B cell (primary cell): ENCODE measurements at regions not wholly inside any gene's neighbourhood (a gene's known extent, or its start where the extent isn't known, plus 50 kb on each side); places are given as distances from the start of the nearest gene placed in this dataset.

Source experiments
- ATAC-seq: fragments of 200-7000 bp; cut with Tn5 transposase; one replicate; pipeline ENCODE4 v1.10.0; 2021; ENCODE audit warnings: low read depth, mild to moderate bottlenecking, moderate number of reproducible peaks, moderate library complexity
- CTCF ChIA-PET: fragments of 350-600 bp; sonication (Branson Sonifier 250); formaldehyde crosslinking; loops from one replicate; lab custom pipeline; 2021; ENCODE audit warnings: antibody characterized with exemption, inconsistent platforms; lab: Charles Lee
- POLR2A ChIA-PET: fragments of 350-600 bp; sonication (Branson Sonifier 250); formaldehyde crosslinking; loops from one replicate; lab custom pipeline; 2021; ENCODE audit warnings: antibody characterized with exemption; lab: Charles Lee
- DNase-seq: peaks from one replicate; pipeline ENCODE4 v3.0.0; 2013
- H2AFZ ChIP-seq: 2 replicates; pipeline ENCODE4 v1.6.1; 2012; ENCODE audit warnings: mild to moderate bottlenecking, low read depth, low read length; ENCODE audit not compliant: insufficient read depth, poor library complexity, severe bottlenecking
- H3K27ac ChIP-seq, 2 donors: 1 replicate in 1 of 2; 2 replicates in 1 of 2; pipeline ENCODE4 v1.5.1; 2012 to 2013; ENCODE audit warnings: low read length in 2 of 2, mild to moderate bottlenecking in 2 of 2, moderate library complexity in 1 of 2
- H3K27me3 ChIP-seq, 4 experiments: fragments of 200-600 bp in 1 of 4; sonication (generic) in 1 of 4; replicated peaks in 1 of 4; 1 replicate in 2 of 4; 2 replicates in 2 of 4; pipeline versions ENCODE4 v1.6.1 to v1.7.0; 2013 to 2016; ENCODE audit warnings: low read length in 3 of 4, mild to moderate bottlenecking in 2 of 4, mixed read lengths in 1 of 4, moderate library complexity in 1 of 4; ENCODE audit not compliant: insufficient read depth in 4 of 4, control insufficient read depth in 3 of 4; ENCODE audit errors: control extremely low read depth in 1 of 4
- H3K36me3 ChIP-seq, 2 experiments: replicated peaks in 1 of 2; 1 replicate in 1 of 2; 2 replicates in 1 of 2; pipeline versions ENCODE4 v1.6.1 to v1.7.1; 2013; ENCODE audit warnings: low read length in 1 of 2; ENCODE audit not compliant: insufficient read depth in 2 of 2, control insufficient read depth in 1 of 2; ENCODE audit errors: control extremely low read depth in 1 of 2, extremely low read depth in 1 of 2
- H3K4me1 ChIP-seq, 2 donors: fragments of 200-600 bp in 1 of 2; sonication (generic) in 1 of 2; 1 replicate in 1 of 2; 2 replicates in 1 of 2; pipeline versions ENCODE4 v1.5.1 to v1.6.1; 2013 to 2017; ENCODE audit warnings: low read length in 2 of 2; ENCODE audit not compliant: control insufficient read depth in 2 of 2, insufficient read depth in 2 of 2
- H3K4me2 ChIP-seq: replicated peaks from 2 replicates; pipeline ENCODE3; 2012; ENCODE audit warnings: mild to moderate bottlenecking, low read depth, low read length; ENCODE audit not compliant: poor library complexity, severe bottlenecking
- H3K4me3 ChIP-seq, 5 experiments: fragments of 200-600 bp in 1 of 5; sonication (generic) in 1 of 5; 1 replicate in 3 of 5; 2 replicates in 2 of 5; pipeline versions ENCODE4 v1.5.1 to v1.7.0; 2011 to 2016; ENCODE audit warnings: low read length in 4 of 5, mild to moderate bottlenecking in 4 of 5, low read depth in 2 of 5, control low read depth in 1 of 5, moderate library complexity in 1 of 5; ENCODE audit not compliant: insufficient read depth in 1 of 5; ENCODE audit errors: control extremely low read depth in 1 of 5, extremely low read depth in 1 of 5
- H3K79me2 ChIP-seq: fragments of 200-600 bp; sonication (generic); one replicate; pipeline ENCODE4 v1.6.0; 2016; ENCODE audit warnings: low read length; ENCODE audit not compliant: control insufficient read depth, insufficient read depth
- H3K9ac ChIP-seq: fragments of 200-600 bp; sonication (generic); 2 replicates; pipeline ENCODE4 v1.6.1; 2017; ENCODE audit warnings: mild to moderate bottlenecking, low read length, moderate library complexity
- H3K9me3 ChIP-seq, 3 donors: one replicate each; pipeline versions ENCODE4 v1.6.1 to v1.7.1; 2013; ENCODE audit warnings: low read length in 2 of 3; ENCODE audit not compliant: control insufficient read depth in 2 of 3, insufficient read depth in 1 of 3; ENCODE audit errors: control extremely low read depth in 1 of 3
- H4K20me1 ChIP-seq: 2 replicates; pipeline ENCODE4 v1.6.0; 2012; ENCODE audit warnings: mild to moderate bottlenecking, low read length; ENCODE audit not compliant: insufficient read depth, control insufficient read depth, poor library complexity, severe bottlenecking
- H3K27ac Mint-ChIP-seq: one replicate; pipeline ENCODE4 v1.8.0; 2021; ENCODE audit warnings: mixed read lengths
- H3K27me3 Mint-ChIP-seq: one replicate; pipeline ENCODE4 v1.8.0; 2021; ENCODE audit warnings: mixed read lengths
- H3K4me1 Mint-ChIP-seq: one replicate; pipeline ENCODE4 v1.8.0; 2021; ENCODE audit warnings: mixed read lengths
- H3K4me3 Mint-ChIP-seq: one replicate; pipeline ENCODE4 v1.8.0; 2021; ENCODE audit warnings: mixed read lengths
- H3K9me3 Mint-ChIP-seq: one replicate; pipeline ENCODE4 v1.8.0; 2022; ENCODE audit warnings: mixed read lengths; ENCODE audit not compliant: insufficient read depth
- CTCF ChIP-seq: fragments of 200-600 bp; IDR thresholded peaks from one replicate; pipeline ENCODE4 v1.8.0; 2022; ENCODE audit warnings: antibody characterized with exemption, mild to moderate bottlenecking
- EZH2 ChIP-seq: IDR thresholded peaks from 2 replicates; pipeline ENCODE4 v1.6.1; 2012; ENCODE audit warnings: borderline replicate concordance, low read depth, mild to moderate bottlenecking, moderate library complexity, low read length; ENCODE audit not compliant: insufficient read depth, poor library complexity, severe bottlenecking
- WGBS: methylation state at CpG from one replicate; pipeline ENCODE4 v1.1.5; 2013; ENCODE audit warnings: missing lambda C conversion rate; ENCODE audit not compliant: insufficient coverage; 5-methylcytosine and 5-hydroxymethylcytosine counted together
- intact Hi-C: fragments of 100-400 bp; cut with micrococcal nuclease; formaldehyde crosslinking; loops from one replicate; pipeline ENCODE4 v1.10.0; 2022

DNA sequence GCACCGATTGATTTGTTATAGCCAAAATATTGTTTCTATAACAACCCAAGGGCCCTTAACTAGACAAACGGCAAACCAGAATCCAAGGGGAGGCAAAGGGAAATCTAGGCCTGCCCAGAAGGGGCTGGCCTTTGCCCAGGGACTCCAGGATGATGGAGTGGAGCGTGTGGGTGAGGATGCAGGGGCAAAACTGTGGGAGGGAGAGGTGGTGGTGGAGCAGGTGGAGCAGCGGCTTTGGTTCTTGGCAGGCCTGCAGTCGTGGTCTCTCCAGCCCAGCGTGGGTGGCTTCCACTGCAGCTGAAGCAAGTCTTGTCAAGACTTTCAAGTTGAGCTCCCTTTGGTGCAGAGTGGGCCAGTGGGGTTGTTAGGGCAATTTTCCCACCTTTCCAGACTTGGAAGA, 98.6 kb upstream of the TBCA start:
- Mint-ChIP-seq H3K27me3 (no peaks in the 10 kb centered on the region), H3K4me1 (no peaks in the 10 kb centered on the region), H3K4me3 (no peak overlapping the region), H3K9me3 (no peaks in the 10 kb centered on the region), H3K27ac (no peak overlapping the region)
- no peak overlapping the region for H3K27ac ChIP-seq
- no peak overlapping the region for H2AFZ ChIP-seq
- TF ChIP-seq EZH2 (no peak), CTCF (no peak)
- H3K4me1 ChIP-seq = no peaks in the 10 kb centered on the region
- 91% methylated on average over 5 of the region's 6 CpGs for WGBS
- POLR2A ChIA-PET = no interaction called here
- intact Hi-C loops = no loop called here
- H3K4me3 ChIP-seq = no peak overlapping the region
- H3K36me3 ChIP-seq = no peaks in the 10 kb centered on the region
- no peak overlapping the region for H3K9ac ChIP-seq
- no peak overlapping the region for H3K4me2 ChIP-seq
- DNase-seq (no peak), ATAC-seq (no peak)
- H3K27me3 ChIP-seq = no peaks in the 10 kb centered on the region
- no peaks in the 10 kb centered on the region for H3K79me2 ChIP-seq
- CTCF ChIA-PET = no interaction called here
- no peaks in the 10 kb centered on the region for H3K9me3 ChIP-seq
- no peaks in the 10 kb centered on the region for H4K20me1 ChIP-seq

DNA sequence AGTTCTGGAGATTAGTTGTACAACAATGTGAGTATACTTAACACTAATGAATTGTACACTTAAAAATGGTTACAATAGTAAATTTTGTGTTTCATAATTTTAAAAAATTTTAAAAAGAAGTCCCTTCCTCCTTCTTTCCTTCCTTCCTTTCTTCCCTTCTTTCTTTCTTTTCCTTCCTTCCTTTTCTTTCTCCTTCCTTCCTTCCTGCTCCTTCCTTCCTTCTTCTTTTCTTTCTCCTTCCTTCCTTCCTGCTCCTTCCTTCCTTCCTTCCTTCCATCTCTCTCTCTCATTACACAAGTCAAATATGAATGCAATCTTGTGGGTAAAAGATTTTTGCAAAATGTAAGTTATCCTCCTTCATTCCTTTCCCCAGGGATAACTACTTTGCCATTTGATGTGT, 97.1 kb upstream of the TBCA start:
- Histone ChIP-seq H3K9ac (no peak overlapping the region), H4K20me1 (no peaks in the 10 kb centered on the region), H3K4me3 (no peak overlapping the region), H3K9me3 (no peaks in the 10 kb centered on the region), H3K27ac (no peak overlapping the region), H3K4me2 (no peak overlapping the region), H3K79me2 (no peaks in the 10 kb centered on the region), H3K27me3 (no peaks in the 10 kb centered on the region), H3K4me1 (no peaks in the 10 kb centered on the region), H2AFZ (no peak overlapping the region), H3K36me3 (no peaks in the 10 kb centered on the region)
- intact Hi-C loops = no loop called here
- H3K4me3 Mint-ChIP-seq = no peak overlapping the region
- no peak overlapping the region for H3K27ac Mint-ChIP-seq
- H3K27me3 Mint-ChIP-seq = no peaks in the 10 kb centered on the region
- ATAC-seq (no peak), DNase-seq (no peak)
- POLR2A ChIA-PET = no interaction called here
- no peaks in the 10 kb centered on the region for H3K9me3 Mint-ChIP-seq
- no peaks in the 10 kb centered on the region for H3K4me1 Mint-ChIP-seq
- CTCF ChIA-PET = no interaction called here
- TF ChIP-seq CTCF = no peak
- TF ChIP-seq EZH2 = no peak
